PC-9 (cell line): ENCODE measurements at regions not wholly inside any gene's neighbourhood (a gene's known extent, or its start where the extent isn't known, plus 50 kb on each side); places are given as distances from the start of the nearest gene placed in this dataset.

ENCODE experiments used
- BruUV-seq: library from RNA; stranded (reverse); fragments of 400-500 nt; replicated peaks from 2 replicates; lab custom pipeline; 2021; lab: Mats Ljungman, UMichigan
- CTCF ChIA-PET: fragments of 300-600 bp; sonication (Branson Sonifier 250); formaldehyde crosslinking; loops from one replicate; lab custom pipeline; 2022; ENCODE audit warnings: antibody characterized with exemption; lab: Charles Lee
- POLR2A ChIA-PET: fragments of 300-600 bp; sonication (Branson Sonifier 250); formaldehyde crosslinking; loops from one replicate; lab custom pipeline; 2022; ENCODE audit warnings: antibody characterized with exemption; ENCODE audit not compliant: unreplicated experiment; lab: Charles Lee
- DNase-seq, 2 experiments: peaks; one replicate each; pipeline versions ENCODE4 v3.0.0 to v3.0.0-alpha.2; 2015 to 2022; ENCODE audit warnings: mixed read lengths in 1 of 2
- H2AFZ ChIP-seq: fragments of 200-600 bp; sonication (generic); 2 replicates; pipeline ENCODE4 v1.8.1; 2017; ENCODE audit warnings: antibody characterized with exemption
- H3F3A ChIP-seq: fragments of 200-600 bp; sonication (generic); 2 replicates; pipeline ENCODE4 v1.8.1; 2017; ENCODE audit warnings: antibody characterized with exemption, mild to moderate bottlenecking, low read depth; ENCODE audit not compliant: insufficient read depth
- H3K27ac ChIP-seq: fragments of 200-600 bp; sonication (generic); 2 replicates; pipeline ENCODE4 v1.6.1; 2016; ENCODE audit warnings: mixed run types
- H3K27me3 ChIP-seq: fragments of 200-600 bp; sonication (generic); 2 replicates; pipeline ENCODE4 v1.6.1; 2016; ENCODE audit warnings: low read depth, mixed run types; ENCODE audit not compliant: insufficient read depth
- H3K36me3 ChIP-seq: fragments of 200-600 bp; sonication (generic); 2 replicates; pipeline ENCODE4 v1.6.1; 2016; ENCODE audit warnings: low read depth, mixed run types
- H3K4me1 ChIP-seq: fragments of 200-600 bp; sonication (generic); replicated peaks from 2 replicates; pipeline ENCODE4 v1.6.1; 2016; ENCODE audit warnings: mixed run types; ENCODE audit not compliant: insufficient read depth
- H3K4me2 ChIP-seq: fragments of 200-600 bp; sonication (generic); 2 replicates; pipeline ENCODE4 v1.6.1; 2017; ENCODE audit warnings: mixed run types
- H3K4me3 ChIP-seq: fragments of 200-600 bp; sonication (generic); 2 replicates; pipeline ENCODE4 v1.6.1; 2016; ENCODE audit warnings: mixed run types
- H3K79me2 ChIP-seq: fragments of 200-600 bp; sonication (generic); 2 replicates; pipeline ENCODE4 v1.6.1; 2017; ENCODE audit warnings: low read depth, mixed run types
- H3K9me2 ChIP-seq: fragments of 200-600 bp; sonication (generic); 2 replicates; pipeline ENCODE4 v1.8.1; 2017; ENCODE audit warnings: mild to moderate bottlenecking; ENCODE audit not compliant: insufficient read depth
- H3K9me3 ChIP-seq: fragments of 200-600 bp; sonication (generic); 2 replicates; pipeline ENCODE4 v1.8.1; 2016; ENCODE audit warnings: low read depth; ENCODE audit not compliant: insufficient read depth
- H4K20me1 ChIP-seq: fragments of 200-600 bp; sonication (generic); 2 replicates; pipeline ENCODE4 v1.8.1; 2017; ENCODE audit not compliant: insufficient read depth
- EZH2 ChIP-seq: fragments of 200-600 bp; sonication (generic); IDR thresholded peaks from 2 replicates; pipeline ENCODE4 v1.8.0; 2017; ENCODE audit warnings: antibody characterized with exemption, low read depth
- intact Hi-C: fragments of 100-400 bp; cut with micrococcal nuclease; formaldehyde crosslinking; loops from one replicate; pipeline ENCODE4 v1.10.0; 2022; ENCODE audit not compliant: unreplicated experiment
- TF ChIP-seq, protein P1 (sequence below): fragments of 200-600 bp; sonication (generic); conservative IDR thresholded peaks from 2 replicates; pipeline ENCODE4 v1.6.1; 2017; ENCODE audit warnings: mixed run types, antibody characterized with exemption, mild to moderate bottlenecking, moderate library complexity

DNA sequence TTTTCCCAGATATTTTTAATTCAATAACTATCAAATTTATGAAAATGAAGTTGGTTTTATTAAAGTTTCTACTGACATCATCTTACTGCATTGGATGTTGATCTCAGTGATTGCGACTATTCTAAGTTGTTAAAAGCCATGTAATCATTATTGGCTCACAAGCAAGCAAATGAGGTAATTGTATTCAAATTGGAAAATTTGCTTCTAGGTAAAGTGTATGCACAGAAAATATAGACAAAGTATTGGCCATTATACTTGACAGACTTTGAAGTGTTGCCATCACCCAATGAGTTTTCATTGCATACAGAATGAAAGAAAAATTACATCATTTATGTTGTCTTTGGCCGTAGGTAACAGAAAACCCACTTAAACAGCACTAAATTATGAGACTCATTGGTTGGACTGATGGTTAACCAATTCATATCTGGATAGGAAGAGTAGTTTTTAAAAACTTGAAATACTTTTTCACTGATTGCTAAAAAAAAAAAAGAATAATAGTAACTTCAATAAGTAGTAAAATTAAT, 299.2 kb downstream of the USP25 start:
- Histone ChIP-seq H3K4me3 (no peak overlapping the region), H3K9me3 (no peaks in the 10 kb centered on the region), H3K27me3 (no peaks in the 10 kb centered on the region), H3K4me1 (no peaks in the 10 kb centered on the region), H3K4me2 (no peak overlapping the region), H3K79me2 (no peaks in the 10 kb centered on the region), H3K9me2 (no peaks in the 10 kb centered on the region), H3F3A (no peaks in the 10 kb centered on the region), H4K20me1 (no peaks in the 10 kb centered on the region), H3K27ac (no peak overlapping the region), H3K36me3 (no peaks in the 10 kb centered on the region), H2AFZ (no peak overlapping the region)
- intact Hi-C loops = no loop called here
- ChIA-PET CTCF (no interaction called here), POLR2A (no interaction called here)
- TF ChIP-seq EZH2 = no peak
- TF ChIP-seq, protein P1, sequence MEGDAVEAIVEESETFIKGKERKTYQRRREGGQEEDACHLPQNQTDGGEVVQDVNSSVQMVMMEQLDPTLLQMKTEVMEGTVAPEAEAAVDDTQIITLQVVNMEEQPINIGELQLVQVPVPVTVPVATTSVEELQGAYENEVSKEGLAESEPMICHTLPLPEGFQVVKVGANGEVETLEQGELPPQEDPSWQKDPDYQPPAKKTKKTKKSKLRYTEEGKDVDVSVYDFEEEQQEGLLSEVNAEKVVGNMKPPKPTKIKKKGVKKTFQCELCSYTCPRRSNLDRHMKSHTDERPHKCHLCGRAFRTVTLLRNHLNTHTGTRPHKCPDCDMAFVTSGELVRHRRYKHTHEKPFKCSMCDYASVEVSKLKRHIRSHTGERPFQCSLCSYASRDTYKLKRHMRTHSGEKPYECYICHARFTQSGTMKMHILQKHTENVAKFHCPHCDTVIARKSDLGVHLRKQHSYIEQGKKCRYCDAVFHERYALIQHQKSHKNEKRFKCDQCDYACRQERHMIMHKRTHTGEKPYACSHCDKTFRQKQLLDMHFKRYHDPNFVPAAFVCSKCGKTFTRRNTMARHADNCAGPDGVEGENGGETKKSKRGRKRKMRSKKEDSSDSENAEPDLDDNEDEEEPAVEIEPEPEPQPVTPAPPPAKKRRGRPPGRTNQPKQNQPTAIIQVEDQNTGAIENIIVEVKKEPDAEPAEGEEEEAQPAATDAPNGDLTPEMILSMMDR = no peak
- no TSS peak for BruUV-seq
- DNase-seq = no peak

DNA sequence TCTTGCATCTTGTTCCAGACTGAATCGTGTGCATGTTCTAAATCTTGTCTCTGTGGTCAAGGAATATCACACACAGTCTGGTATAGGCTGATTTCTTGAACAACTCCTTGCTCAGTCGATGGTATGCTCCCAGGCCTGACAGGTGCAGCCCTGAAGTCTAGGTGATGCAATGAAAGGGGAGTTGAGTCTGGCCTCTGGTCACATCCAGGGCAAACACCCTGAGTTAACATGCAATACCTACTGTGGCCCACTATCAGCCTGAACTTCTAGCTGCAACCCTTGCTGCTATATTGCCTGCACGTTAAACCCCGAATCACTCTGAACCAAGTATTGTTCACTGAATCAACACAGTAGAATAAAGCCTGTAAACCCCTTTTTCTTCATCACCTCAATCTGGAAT, 303.4 kb downstream of the USP25 start:
- Histone ChIP-seq H4K20me1 (no peaks in the 10 kb centered on the region), H3K79me2 (no peaks in the 10 kb centered on the region), H3K27me3 (no peaks in the 10 kb centered on the region), H3K9me2 (no peaks in the 10 kb centered on the region), H3F3A (no peaks in the 10 kb centered on the region), H3K4me2 (no peak overlapping the region), H3K9me3 (no peaks in the 10 kb centered on the region), H3K4me3 (no peak overlapping the region), H2AFZ (no peak overlapping the region), H3K27ac (no peak overlapping the region), H3K36me3 (no peaks in the 10 kb centered on the region), H3K4me1 (no peaks in the 10 kb centered on the region)
- CTCF ChIA-PET = no interaction called here
- no peak for TF ChIP-seq EZH2
- TF ChIP-seq, protein P1 = no peak
- no peak for DNase-seq
- intact Hi-C loops = no loop called here
- BruUV-seq = no TSS peak
- POLR2A ChIA-PET = no interaction called here

DNA sequence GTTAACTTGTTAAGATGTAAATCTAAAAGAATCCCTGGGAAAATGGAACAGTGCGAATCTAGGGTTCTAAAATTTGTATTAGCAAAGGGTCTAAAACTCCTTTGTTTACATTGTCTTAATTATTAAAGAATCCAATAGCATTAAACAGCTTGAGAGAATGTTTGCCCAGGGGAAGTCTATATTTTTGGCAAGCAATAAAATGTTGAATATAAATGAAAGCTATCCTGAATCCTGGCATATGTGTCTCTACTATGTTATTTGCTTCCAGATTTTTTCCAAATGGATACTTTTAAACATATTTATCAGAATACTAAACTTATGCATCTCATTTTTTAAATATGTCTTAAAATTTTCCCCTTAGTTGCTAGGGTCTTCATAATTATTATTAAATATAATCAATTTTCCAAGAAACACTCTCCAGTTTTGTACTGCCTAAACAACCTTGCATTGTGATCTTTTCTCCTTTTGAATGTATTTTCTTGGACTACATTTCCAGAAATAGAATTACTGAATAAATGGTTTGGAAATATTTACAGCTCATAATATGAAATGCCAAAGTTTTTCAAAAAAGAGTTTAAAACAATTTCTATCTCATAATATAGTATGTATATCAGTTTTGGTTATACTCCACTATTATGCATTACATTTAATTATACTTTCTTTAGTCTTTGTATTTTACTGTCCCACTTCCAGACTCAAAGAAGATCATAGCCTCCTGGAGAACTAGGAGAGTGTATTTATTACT, 304.8 kb downstream of the USP25 start:
- Histone ChIP-seq H3K27me3 (no peaks in the 10 kb centered on the region), H2AFZ (no peak overlapping the region), H3K79me2 (no peaks in the 10 kb centered on the region), H3K9me2 (no peaks in the 10 kb centered on the region), H3K36me3 (no peaks in the 10 kb centered on the region), H3K9me3 (no peaks in the 10 kb centered on the region), H4K20me1 (no peaks in the 10 kb centered on the region), H3K4me3 (no peak overlapping the region), H3K4me2 (no peak overlapping the region), H3K27ac (no peak overlapping the region), H3K4me1 (no peaks in the 10 kb centered on the region), H3F3A (no peaks in the 10 kb centered on the region)
- ChIA-PET CTCF (no interaction called here), POLR2A (no interaction called here)
- BruUV-seq = no TSS peak
- no peak for TF ChIP-seq EZH2
- TF ChIP-seq, protein P1 = no peak
- intact Hi-C loops = no loop called here
- DNase-seq = no peak
